ENCODE measurements at regions not wholly inside any gene's neighbourhood (a gene's known extent, or its start where the extent isn't known, plus 50 kb on each side); places are given as distances from the start of the nearest gene placed in this dataset.
A peak's percentile ranks its signal among the peaks of the same experiment; 100 is the strongest.
"Not testable (repeated sequence)": the region's sequence is repeated elsewhere in the genome, so short reads cannot be mapped to it uniquely, and the experiment has no call there.

- Mint-ChIP-seq H3K4me1 (no peaks in the 10 kb centered on the region), H3K36me3 (no peaks in the 10 kb centered on the region), H3K27me3 (peaks cover 0 to 6% (median 2%) of the 10 kb centered on the region in 5 donors), H3K9me3 (no peaks in the 10 kb centered on the region), H3K4me3 (no peak overlapping the region), H3K27ac (no peak overlapping the region)
- ATAC-seq, result no peak
- POLR2A ChIA-PET, result no interaction called here
- no peak for DNase-seq
Observed at GRCh38 chr21:35599164-35599563, 461.2 kb downstream of the SETD4 start.

GRCh38 chr21:35597750-35598339 lies 462.5 kb downstream of the SETD4 start:
- H3K9me3 Mint-ChIP-seq, result no peaks in the 10 kb centered on the region
- peaks cover 0 to 6% (median 2%) of the 10 kb centered on the region in 5 donors for H3K27me3 Mint-ChIP-seq
- no peaks in the 10 kb centered on the region for H3K4me1 Mint-ChIP-seq
- no peaks in the 10 kb centered on the region for H3K36me3 Mint-ChIP-seq
- H3K4me3 Mint-ChIP-seq, result no peak overlapping the region
- H3K27ac Mint-ChIP-seq, result peak overlapping the region in 1 of 10 donors; percentile 20
- POLR2A ChIA-PET, result no interaction called here
- DNase-seq (no peak), ATAC-seq (no peak)

GRCh38 chr21:35594905-35595304 lies 465.4 kb downstream of the SETD4 start:
- Mint-ChIP-seq H3K36me3 (no peaks in the 10 kb centered on the region), H3K4me1 (no peaks in the 10 kb centered on the region), H3K9me3 (peaks cover 0 to 3% (median 0%) of the 10 kb centered on the region in 9 donors), H3K27me3 (peaks cover 0 to 6% (median 3%) of the 10 kb centered on the region in 5 donors), H3K4me3 (no peak overlapping the region), H3K27ac (no peak overlapping the region)
- DNase-seq (no peak), ATAC-seq (no peak)
- POLR2A ChIA-PET, result no interaction called here

GRCh38 chr21:35593000-35593502 lies 467.3 kb downstream of the SETD4 start:
- H3K4me1 Mint-ChIP-seq, result no peaks in the 10 kb centered on the region
- no peak for DNase-seq
- H3K27me3 Mint-ChIP-seq, result peaks cover under 1 to 9% (median 4%) of the 10 kb centered on the region in 5 donors
- POLR2A ChIA-PET, result no interaction called here
- no peak for ATAC-seq
- no peak overlapping the region for H3K4me3 Mint-ChIP-seq
- no peak overlapping the region for H3K27ac Mint-ChIP-seq
- peaks cover 0 to 4% (median 0%) of the 10 kb centered on the region in 9 donors for H3K9me3 Mint-ChIP-seq
- no peaks in the 10 kb centered on the region for H3K36me3 Mint-ChIP-seq

- H3K4me1 Mint-ChIP-seq, H3K9me3 Mint-ChIP-seq, H3K36me3 Mint-ChIP-seq, POLR2A ChIA-PET, H3K27ac Mint-ChIP-seq, H3K4me3 Mint-ChIP-seq, ATAC-seq, DNase-seq: not testable (repeated sequence)
- H3K27me3 Mint-ChIP-seq, result peaks cover 4 to 19% (median 6%) of the 10 kb centered on the region in 5 donors
Observed at GRCh38 chr21:35590284-35590683, 470.0 kb downstream of the SETD4 start.

GRCh38 chr21:35587841-35588380 lies 472.4 kb downstream of the SETD4 start:
- Mint-ChIP-seq H3K4me1 (peaks cover 0 to under 1% (median 0%) of the 10 kb centered on the region in 4 donors), H3K27ac (no peak overlapping the region), H3K4me3 (no peak overlapping the region), H3K36me3 (no peaks in the 10 kb centered on the region), H3K27me3 (peaks cover 4 to 13% (median 6%) of the 10 kb centered on the region in 5 donors), H3K9me3 (peaks cover 0 to 4% (median 0%) of the 10 kb centered on the region in 9 donors)
- ATAC-seq (no peak), DNase-seq (no peak)
- POLR2A ChIA-PET, result no interaction called here

- peaks cover 0 to 3% (median 0%) of the 10 kb centered on the region in 4 donors for H3K4me1 Mint-ChIP-seq
- DNase-seq, result no peak
- H3K36me3 Mint-ChIP-seq, result no peaks in the 10 kb centered on the region
- H3K27me3 Mint-ChIP-seq, result peaks cover 4 to 13% (median 6%) of the 10 kb centered on the region in 5 donors
- no peak overlapping the region for H3K27ac Mint-ChIP-seq
- POLR2A ChIA-PET, result interaction anchor here (0.5 kb wide), 1 partner anchor 655 kb away, joined by 3 read pairs; no protein-coding TSS in a partner anchor
- ATAC-seq, result no peak
- H3K4me3 Mint-ChIP-seq, result no peak overlapping the region
- peaks cover 0 to 4% (median 0%) of the 10 kb centered on the region in 9 donors for H3K9me3 Mint-ChIP-seq
Observed at GRCh38 chr21:35586305-35586704, 474.0 kb downstream of the SETD4 start.

GRCh38 chr21:35585878-35586277 lies 474.4 kb downstream of the SETD4 start:
- Mint-ChIP-seq H3K4me1 (peaks cover 0 to 3% (median 0%) of the 10 kb centered on the region in 4 donors), H3K27me3 (peaks cover 4 to 13% (median 6%) of the 10 kb centered on the region in 5 donors), H3K4me3 (no peak overlapping the region), H3K36me3 (no peaks in the 10 kb centered on the region), H3K27ac (no peak overlapping the region), H3K9me3 (peaks cover 0 to 4% (median 0%) of the 10 kb centered on the region in 9 donors)
- POLR2A ChIA-PET, result interaction anchor here (0.5 kb wide), 1 partner anchor 655 kb away, joined by 3 read pairs; no protein-coding TSS in a partner anchor
- ATAC-seq (no peak), DNase-seq (no peak)

- Mint-ChIP-seq H3K4me1 (peaks cover 0 to 3% (median 0%) of the 10 kb centered on the region in 4 donors), H3K27me3 (peaks cover 3 to 13% (median 5%) of the 10 kb centered on the region in 5 donors), H3K4me3 (no peak overlapping the region), H3K9me3 (peaks cover 0 to 4% (median 0%) of the 10 kb centered on the region in 9 donors), H3K36me3 (no peaks in the 10 kb centered on the region), H3K27ac (no peak overlapping the region)
- POLR2A ChIA-PET, result no interaction called here
- DNase-seq (no peak), ATAC-seq (no peak)
Observed at GRCh38 chr21:35585155-35585554, 475.2 kb downstream of the SETD4 start.

GRCh38 chr21:35583566-35584216 lies 476.6 kb downstream of the SETD4 start:
- Mint-ChIP-seq H3K36me3 (no peaks in the 10 kb centered on the region), H3K9me3 (peaks cover 0 to under 1% (median 0%) of the 10 kb centered on the region in 9 donors), H3K4me3 (no peak overlapping the region)

GRCh38 chr21:35582731-35583130 lies 477.6 kb downstream of the SETD4 start:
- H3K27ac Mint-ChIP-seq, result no peak overlapping the region
- no peak for DNase-seq
- H3K4me1 Mint-ChIP-seq, result peaks cover 0 to 3% (median 0%) of the 10 kb centered on the region in 4 donors

More at GRCh38 chr21:35583566-35584216, 476.6 kb downstream of the SETD4 start:
- peaks cover 0 to 3% (median 0%) of the 10 kb centered on the region in 4 donors for H3K4me1 Mint-ChIP-seq
- H3K27me3 Mint-ChIP-seq, result peaks cover 3 to 13% (median 4%) of the 10 kb centered on the region in 5 donors
- POLR2A ChIA-PET, result no interaction called here
- no peak overlapping the region for H3K27ac Mint-ChIP-seq
- DNase-seq (no peak), ATAC-seq (no peak)

GRCh38 chr21:35581640-35582039 lies 478.7 kb downstream of the SETD4 start:
- H3K27me3 Mint-ChIP-seq, result peaks cover 0 to 4% (median under 1%) of the 10 kb centered on the region in 5 donors
- DNase-seq (no peak), ATAC-seq (no peak)
- no peak overlapping the region for H3K4me3 Mint-ChIP-seq
- H3K36me3 Mint-ChIP-seq, result no peaks in the 10 kb centered on the region
- no peak overlapping the region for H3K27ac Mint-ChIP-seq
- peaks cover 0 to 3% (median 0%) of the 10 kb centered on the region in 4 donors for H3K4me1 Mint-ChIP-seq
- H3K9me3 Mint-ChIP-seq, result peaks cover 0 to 3% (median 0%) of the 10 kb centered on the region in 9 donors
- POLR2A ChIA-PET, result no interaction called here

More at GRCh38 chr21:35582731-35583130, 477.6 kb downstream of the SETD4 start:
- ATAC-seq, result no peak
- POLR2A ChIA-PET, result no interaction called here
- Mint-ChIP-seq H3K4me3 (no peak overlapping the region), H3K36me3 (no peaks in the 10 kb centered on the region), H3K27me3 (peaks cover under 1 to 7% (median 4%) of the 10 kb centered on the region in 5 donors), H3K9me3 (peaks cover 0 to 3% (median 0%) of the 10 kb centered on the region in 9 donors)

Measured in naive thymus-derived CD8-positive, alpha-beta T cell (primary cell).